Dermis microvascular lymphatic vessel endothelial cell (primary cell): ENCODE measurements at regions not wholly inside any gene's neighbourhood (a gene's known extent, or its start where the extent isn't known, plus 50 kb on each side); places are given as distances from the start of the nearest gene placed in this dataset.
"Not testable (repeated sequence)": the region's sequence is repeated elsewhere in the genome, so short reads cannot be mapped to it uniquely, and the experiment has no call there.

ENCODE experiments used
- DNase-seq, 2 donors: peaks; one replicate each; pipeline versions ENCODE4 v3.0.0 to v3.0.0-alpha.2; 2010; ENCODE audit warnings: low read depth in 2 of 2

GRCh38 chr20:40279390-40279789 lies 409.6 kb downstream of the MAFB start:
- DNase-seq, result peak in 1 of 2 donors; percentile 61

- no peak for DNase-seq
Observed at GRCh38 chr20:40278673-40279072, 410.4 kb downstream of the MAFB start.

- no peak for DNase-seq
Observed at GRCh38 chr20:40276301-40276700, 412.7 kb downstream of the MAFB start.

- DNase-seq, result no peak
Observed at GRCh38 chr20:40275738-40276137, 413.3 kb downstream of the MAFB start.

- no peak for DNase-seq
Observed at GRCh38 chr20:40274912-40275533, 414.0 kb downstream of the MAFB start.

- DNase-seq, result not testable (repeated sequence)
Observed at GRCh38 chr20:40269274-40269673, 419.8 kb downstream of the MAFB start.

- DNase-seq, result no peak
Observed at GRCh38 chr20:40268321-40269075, 420.5 kb downstream of the MAFB start.

- DNase-seq, result peak; percentile 58 to 62
Observed at GRCh38 chr20:40265825-40266533, 423.1 kb downstream of the MAFB start.

GRCh38 chr20:40262219-40262618 lies 426.8 kb downstream of the MAFB start:
- peak in 1 of 2 donors; percentile 65 for DNase-seq

- DNase-seq, result no peak
Observed at GRCh38 chr20:40258931-40259330, 430.1 kb downstream of the MAFB start.

GRCh38 chr20:40257763-40258162 lies 431.3 kb downstream of the MAFB start:
- DNase-seq, result no peak

GRCh38 chr20:40255365-40255764 lies 433.7 kb downstream of the MAFB start:
- DNase-seq, result no peak

GRCh38 chr20:40254023-40254772 lies 434.8 kb downstream of the MAFB start:
- DNase-seq, result no peak

- peak in 1 of 2 donors; percentile 24 for DNase-seq
Observed at GRCh38 chr20:40251284-40251932, 437.6 kb downstream of the MAFB start.

GRCh38 chr20:40249805-40250204 lies 439.2 kb downstream of the MAFB start:
- no peak for DNase-seq

GRCh38 chr20:40245829-40246228 lies 443.2 kb downstream of the MAFB start:
- DNase-seq, result no peak

GRCh38 chr20:40244286-40244685 lies 444.8 kb downstream of the MAFB start:
- DNase-seq, result no peak

- DNase-seq, result no peak
Observed at GRCh38 chr20:40241596-40242343, 447.3 kb downstream of the MAFB start.

- no peak for DNase-seq
Observed at GRCh38 chr20:40238511-40238910, 450.5 kb downstream of the MAFB start.

GRCh38 chr20:40234593-40234992 lies 454.4 kb downstream of the MAFB start:
- no peak for DNase-seq

GRCh38 chr20:40233406-40233805 lies 455.6 kb downstream of the MAFB start:
- no peak for DNase-seq
